Tibial nerve (tissue), 4 donors: ENCODE measurements at regions not wholly inside any gene's neighbourhood (a gene's known extent, or its start where the extent isn't known, plus 50 kb on each side); places are given as distances from the start of the nearest gene placed in this dataset.
"Not testable (repeated sequence)": the region's sequence is repeated elsewhere in the genome, so short reads cannot be mapped to it uniquely, and the experiment has no call there.

Experiments used
- DNase-seq, 2 donors: peaks; one replicate each; pipeline ENCODE4 v3.0.0-alpha.2; 2019; ENCODE audit warnings: low spot score in 2 of 2
- H3K27ac ChIP-seq, 4 donors: fragments of 200-600 bp; sonication (generic) in 3 of 4; one replicate each; pipeline ENCODE4 v1.5.1; 2017 to 2019; ENCODE audit warnings: mild to moderate bottlenecking in 1 of 4
- H3K27me3 ChIP-seq, 2 donors: fragments of 200-600 bp; sonication (generic) in 1 of 2; one replicate each; pipeline versions ENCODE4 v1.5.1 to v1.6.0; 2017 to 2019
- H3K36me3 ChIP-seq, 3 donors: fragments of 200-600 bp; sonication (generic); one replicate each; pipeline ENCODE4 v1.5.1; 2018 to 2019
- H3K4me1 ChIP-seq, 4 donors: fragments of 200-600 bp; sonication (generic) in 3 of 4; one replicate each; pipeline ENCODE4 v1.5.1; 2017 to 2019
- H3K4me3 ChIP-seq, 4 donors: fragments of 200-600 bp; sonication (generic) in 3 of 4; one replicate each; pipeline ENCODE4 v1.5.1; 2017 to 2019; ENCODE audit warnings: mild to moderate bottlenecking in 1 of 4, moderate library complexity in 1 of 4
- H3K9me3 ChIP-seq, 4 donors: fragments of 200-600 bp; sonication (generic) in 3 of 4; one replicate each; pipeline ENCODE4 v1.5.1; 2017 to 2019
- EP300 ChIP-seq, 2 donors: sonication (generic); formaldehyde crosslinking; IDR thresholded peaks; one replicate each; pipeline ENCODE4 v1.6.1; 2017; ENCODE audit warnings: antibody characterized with exemption in 2 of 2, mild to moderate bottlenecking in 1 of 2
- POLR2A ChIP-seq, 2 donors: fragments of 450-650 bp; IDR thresholded peaks; one replicate each; pipeline ENCODE4 v1.6.1; 2017; ENCODE audit warnings: antibody characterized with exemption in 2 of 2, mild to moderate bottlenecking in 2 of 2, moderate library complexity in 2 of 2
- WGBS, 2 donors: methylation state at CpG; one replicate each; pipeline ENCODE4 v1.1.5; 2018; 5-methylcytosine and 5-hydroxymethylcytosine counted together
- TF ChIP-seq, protein P1 (sequence below), 5 experiments: fragments of 200-600 bp in 3 of 5; fragments of 450-650 bp in 2 of 5; sonication (generic) in 3 of 5; IDR thresholded peaks; one replicate each; pipeline ENCODE4 v1.5.1; 2016 to 2019; ENCODE audit warnings: antibody characterized with exemption in 5 of 5, mild to moderate bottlenecking in 3 of 5, moderate library complexity in 2 of 5

- Histone ChIP-seq H3K36me3 (no peaks in the 10 kb centered on the region), H3K9me3 (no peaks in the 10 kb centered on the region), H3K27me3 (peaks cover 0 to 5% of the 10 kb centered on the region in 2 donors), H3K4me1 (peaks cover 0 to 32% (median 10%) of the 10 kb centered on the region in 4 donors), H3K27ac (no peak overlapping the region), H3K4me3 (no peak overlapping the region)
- WGBS, 2 donors = 75 to 78% methylated on average over 5 of the region's 5 CpGs
- no peak for DNase-seq
- TF ChIP-seq, protein P1, sequence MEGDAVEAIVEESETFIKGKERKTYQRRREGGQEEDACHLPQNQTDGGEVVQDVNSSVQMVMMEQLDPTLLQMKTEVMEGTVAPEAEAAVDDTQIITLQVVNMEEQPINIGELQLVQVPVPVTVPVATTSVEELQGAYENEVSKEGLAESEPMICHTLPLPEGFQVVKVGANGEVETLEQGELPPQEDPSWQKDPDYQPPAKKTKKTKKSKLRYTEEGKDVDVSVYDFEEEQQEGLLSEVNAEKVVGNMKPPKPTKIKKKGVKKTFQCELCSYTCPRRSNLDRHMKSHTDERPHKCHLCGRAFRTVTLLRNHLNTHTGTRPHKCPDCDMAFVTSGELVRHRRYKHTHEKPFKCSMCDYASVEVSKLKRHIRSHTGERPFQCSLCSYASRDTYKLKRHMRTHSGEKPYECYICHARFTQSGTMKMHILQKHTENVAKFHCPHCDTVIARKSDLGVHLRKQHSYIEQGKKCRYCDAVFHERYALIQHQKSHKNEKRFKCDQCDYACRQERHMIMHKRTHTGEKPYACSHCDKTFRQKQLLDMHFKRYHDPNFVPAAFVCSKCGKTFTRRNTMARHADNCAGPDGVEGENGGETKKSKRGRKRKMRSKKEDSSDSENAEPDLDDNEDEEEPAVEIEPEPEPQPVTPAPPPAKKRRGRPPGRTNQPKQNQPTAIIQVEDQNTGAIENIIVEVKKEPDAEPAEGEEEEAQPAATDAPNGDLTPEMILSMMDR (IDR thresholded peaks at IDR 0.05) = no peak
- TF ChIP-seq EP300 (IDR thresholded peaks at IDR 0.05) = no peak
- no peak for TF ChIP-seq POLR2A (IDR thresholded peaks at IDR 0.05)
These were observed 93.8 kb upstream of the SIRPA start for GRCh38 chr20:1801225-1801928.

- Histone ChIP-seq H3K4me1 (peaks cover 0 to 32% (median 10%) of the 10 kb centered on the region in 4 donors), H3K27me3 (peaks cover 0 to 5% of the 10 kb centered on the region in 2 donors), H3K27ac (no peak overlapping the region), H3K4me3 (no peak overlapping the region), H3K36me3 (no peaks in the 10 kb centered on the region), H3K9me3 (no peaks in the 10 kb centered on the region)
- WGBS, 2 donors = 21 to 35% methylated on average over 3 of the region's 3 CpGs
- DNase-seq = no peak
- no peak for TF ChIP-seq POLR2A (IDR thresholded peaks at IDR 0.05)
- TF ChIP-seq, protein P1 (IDR thresholded peaks at IDR 0.05) = peak in 2 of 5 experiments; percentile 11 to 26
- TF ChIP-seq EP300 (IDR thresholded peaks at IDR 0.05) = no peak
These were observed 94.4 kb upstream of the SIRPA start for GRCh38 chr20:1800777-1801176.

DNA sequence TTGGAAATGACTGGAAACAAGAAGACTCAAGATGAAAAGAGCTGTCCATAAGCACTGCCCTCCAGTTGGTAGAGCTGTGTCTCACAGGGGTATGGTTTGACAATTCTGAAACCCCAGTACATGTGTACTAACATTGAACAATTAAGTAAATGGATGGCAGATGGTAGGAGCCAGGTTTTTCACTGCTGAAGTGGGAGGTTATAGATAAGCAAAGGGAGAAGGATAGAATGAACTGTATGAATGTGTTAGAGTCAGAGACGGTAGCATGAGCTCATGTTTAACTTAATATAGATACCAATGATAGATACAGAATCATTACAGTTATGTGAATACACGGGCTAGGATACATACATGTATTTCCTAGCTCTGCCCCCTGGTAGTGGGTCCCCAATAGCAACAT lies 95.0 kb upstream of the SIRPA start:
- no peaks in the 10 kb centered on the region for H3K36me3 ChIP-seq

GRCh38 chr20:1799746-1800145 lies 95.5 kb upstream of the SIRPA start:
- not testable (repeated sequence) for H3K9me3 ChIP-seq
- WGBS, 2 donors = 85 to 88% methylated on average over 14 of the region's 14 CpGs

More for the DNA sequence above, 95.0 kb upstream of the SIRPA start:
- TF ChIP-seq, protein P1 (IDR thresholded peaks at IDR 0.05) = no peak
- TF ChIP-seq POLR2A (IDR thresholded peaks at IDR 0.05) (no peak), EP300 (IDR thresholded peaks at IDR 0.05) (no peak)
- no peak overlapping the region for H3K27ac ChIP-seq
- WGBS, 2 donors = 62 to 73% methylated on average over 2 of the region's 2 CpGs
- H3K27me3 ChIP-seq = peaks cover 0 to 5% of the 10 kb centered on the region in 2 donors
- DNase-seq = no peak
- H3K4me1 ChIP-seq = peaks cover 0 to 32% (median 10%) of the 10 kb centered on the region in 4 donors
- no peak overlapping the region for H3K4me3 ChIP-seq
- H3K9me3 ChIP-seq = no peaks in the 10 kb centered on the region

GRCh38 chr20:1798982-1799381 lies 96.2 kb upstream of the SIRPA start:
- 73 to 81% methylated on average over 2 of the region's 2 CpGs for WGBS, 2 donors
- TF ChIP-seq EP300 (IDR thresholded peaks at IDR 0.05) = no peak
- no peak for TF ChIP-seq POLR2A (IDR thresholded peaks at IDR 0.05)
- TF ChIP-seq, protein P1 (IDR thresholded peaks at IDR 0.05) = no peak
- no peak for DNase-seq

More at GRCh38 chr20:1799746-1800145, 95.5 kb upstream of the SIRPA start:
- not testable (repeated sequence) for DNase-seq, H3K4me3 ChIP-seq, H3K27ac ChIP-seq, H3K36me3 ChIP-seq, H3K27me3 ChIP-seq
- H3K4me1 ChIP-seq = peaks cover 0 to 32% (median 10%) of the 10 kb centered on the region in 4 donors

More at GRCh38 chr20:1798982-1799381, 96.2 kb upstream of the SIRPA start:
- Histone ChIP-seq H3K27ac (no peak overlapping the region), H3K9me3 (no peaks in the 10 kb centered on the region), H3K36me3 (no peaks in the 10 kb centered on the region), H3K4me1 (peaks cover 0 to 27% (median 10%) of the 10 kb centered on the region in 4 donors), H3K4me3 (no peak overlapping the region), H3K27me3 (peaks cover 0 to 5% of the 10 kb centered on the region in 2 donors)
